GM12873 (cell line): ENCODE measurements at regions not wholly inside any gene's neighbourhood (a gene's known extent, or its start where the extent isn't known, plus 50 kb on each side); places are given as distances from the start of the nearest gene placed in this dataset.

ENCODE experiments used
- TF ChIP-seq, protein P1 (sequence below): IDR thresholded peaks from 2 replicates; pipeline ENCODE4 v1.5.1; 2012; ENCODE audit warnings: low read depth, mild to moderate bottlenecking, moderate library complexity, low read length, control low read depth; ENCODE audit not compliant: insufficient read depth; ENCODE audit errors: missing control alignments

DNA sequence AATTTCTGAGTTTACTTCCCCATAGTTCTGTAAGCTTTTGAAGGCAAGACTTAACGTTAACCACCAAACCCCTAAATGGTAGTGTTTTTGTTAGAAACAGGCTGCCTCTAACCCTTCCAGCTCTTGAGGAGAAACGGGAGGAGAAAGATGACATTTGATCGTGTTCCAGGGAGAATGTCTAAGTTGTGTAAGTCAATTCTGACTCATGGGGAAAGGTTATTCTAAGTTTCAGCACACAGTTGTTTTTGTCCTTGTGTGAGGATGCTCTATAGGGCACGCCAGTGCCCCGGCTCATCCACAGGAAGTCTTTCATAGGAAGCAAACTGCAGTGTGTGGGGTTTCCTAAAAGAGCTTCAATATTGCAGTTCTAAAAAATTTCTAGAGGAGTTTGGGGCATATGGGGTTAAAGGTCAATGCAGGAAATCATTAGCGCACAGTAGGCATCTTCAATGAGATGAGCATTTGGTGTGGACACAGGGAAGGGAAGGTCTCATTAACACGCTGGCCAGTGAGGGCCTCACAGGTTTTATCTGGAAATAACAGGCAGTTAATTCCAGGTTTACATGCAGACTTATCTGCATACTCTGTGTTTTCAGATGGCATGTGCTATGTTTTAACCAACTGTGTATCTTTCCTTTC lies 638.2 kb upstream of the IGFBP3 start:
- TF ChIP-seq, protein P1, sequence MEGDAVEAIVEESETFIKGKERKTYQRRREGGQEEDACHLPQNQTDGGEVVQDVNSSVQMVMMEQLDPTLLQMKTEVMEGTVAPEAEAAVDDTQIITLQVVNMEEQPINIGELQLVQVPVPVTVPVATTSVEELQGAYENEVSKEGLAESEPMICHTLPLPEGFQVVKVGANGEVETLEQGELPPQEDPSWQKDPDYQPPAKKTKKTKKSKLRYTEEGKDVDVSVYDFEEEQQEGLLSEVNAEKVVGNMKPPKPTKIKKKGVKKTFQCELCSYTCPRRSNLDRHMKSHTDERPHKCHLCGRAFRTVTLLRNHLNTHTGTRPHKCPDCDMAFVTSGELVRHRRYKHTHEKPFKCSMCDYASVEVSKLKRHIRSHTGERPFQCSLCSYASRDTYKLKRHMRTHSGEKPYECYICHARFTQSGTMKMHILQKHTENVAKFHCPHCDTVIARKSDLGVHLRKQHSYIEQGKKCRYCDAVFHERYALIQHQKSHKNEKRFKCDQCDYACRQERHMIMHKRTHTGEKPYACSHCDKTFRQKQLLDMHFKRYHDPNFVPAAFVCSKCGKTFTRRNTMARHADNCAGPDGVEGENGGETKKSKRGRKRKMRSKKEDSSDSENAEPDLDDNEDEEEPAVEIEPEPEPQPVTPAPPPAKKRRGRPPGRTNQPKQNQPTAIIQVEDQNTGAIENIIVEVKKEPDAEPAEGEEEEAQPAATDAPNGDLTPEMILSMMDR = no peak

- TF ChIP-seq, protein P1 = no peak
Observed at GRCh38 chr7:46558482-46559193, 637.6 kb upstream of the IGFBP3 start.

GRCh38 chr7:46557781-46558180 lies 636.7 kb upstream of the IGFBP3 start:
- TF ChIP-seq, protein P1 = no peak

GRCh38 chr7:46557295-46557711 lies 636.2 kb upstream of the IGFBP3 start:
- TF ChIP-seq, protein P1 = no peak

DNA sequence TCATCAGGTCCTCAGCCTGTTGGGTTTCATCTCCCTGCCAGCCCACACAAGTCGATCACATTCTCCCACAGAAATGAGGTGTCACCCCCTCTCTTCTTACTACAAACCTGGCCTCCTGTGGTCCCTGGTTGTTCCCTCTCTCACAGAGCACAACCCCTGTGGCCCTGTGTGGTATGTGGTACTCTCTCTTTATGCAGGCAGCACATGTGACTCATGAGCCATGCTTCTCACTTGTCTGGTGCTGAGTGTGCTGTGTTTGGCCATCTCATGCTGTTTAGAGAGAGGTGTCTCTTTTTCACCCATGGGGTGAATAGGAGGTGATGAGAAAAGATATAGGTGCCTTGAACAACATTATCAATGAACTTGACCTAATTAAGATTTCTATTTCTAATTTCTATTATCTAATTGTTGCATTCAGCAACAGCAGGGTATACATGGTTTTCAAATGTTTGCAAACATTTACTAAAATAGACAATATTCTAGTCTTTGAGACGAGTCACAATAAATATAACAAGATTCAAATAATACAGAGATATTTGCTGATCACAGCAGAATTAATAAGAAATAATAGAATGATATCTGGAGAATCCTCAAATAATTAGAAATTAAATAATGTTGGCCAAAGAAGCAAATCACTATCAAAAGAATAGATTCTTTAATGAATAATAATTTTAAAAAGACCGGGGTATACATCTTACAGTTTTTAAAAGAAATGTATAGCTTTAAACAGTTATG lies 633.8 kb upstream of the IGFBP3 start:
- TF ChIP-seq, protein P1 = no peak

- TF ChIP-seq, protein P1 = no peak
Observed at GRCh38 chr7:46551603-46552002, 630.5 kb upstream of the IGFBP3 start.

DNA sequence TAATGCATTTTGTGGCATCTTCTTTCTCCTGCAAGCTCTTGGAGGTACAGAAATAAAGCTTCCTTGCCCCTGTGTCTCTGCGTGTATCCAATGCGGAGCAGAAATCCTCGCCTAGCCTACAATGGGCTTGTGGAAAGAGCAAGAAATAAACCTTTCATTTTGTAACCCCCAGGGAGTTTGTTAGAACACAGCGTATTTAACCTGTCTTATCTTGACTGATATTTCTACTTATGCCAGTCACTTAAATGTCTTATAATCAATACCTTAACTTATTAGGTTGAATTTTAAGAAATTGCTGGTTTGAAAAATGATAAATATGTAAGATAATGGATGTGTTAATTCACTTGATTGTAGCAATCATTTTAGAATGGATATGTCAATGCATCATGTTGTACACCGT lies 629.8 kb upstream of the IGFBP3 start:
- TF ChIP-seq, protein P1 = no peak
